HEK293T (cell line): ENCODE measurements at regions not wholly inside any gene's neighbourhood (a gene's known extent, or its start where the extent isn't known, plus 50 kb on each side); places are given as distances from the start of the nearest gene placed in this dataset.

Source experiments
- CTCF ChIA-PET: fragments of 350-600 bp; formaldehyde crosslinking; extraction: SDS; loops from one replicate; lab custom pipeline; 2021; ENCODE audit warnings: antibody characterized with exemption, inconsistent platforms; lab: Yijun Ruan, JAX
- POLR2A ChIA-PET: fragments of 350-600 bp; formaldehyde crosslinking; extraction: SDS; loops from one replicate; lab custom pipeline; 2020; ENCODE audit warnings: antibody characterized with exemption, inconsistent platforms; lab: Yijun Ruan, JAX
- DNase-seq: peaks from one replicate; pipeline ENCODE4 v3.0.0; 2012; ENCODE audit warnings: mixed read lengths; ENCODE audit errors: extremely low spot score
- ARNT ChIP-seq: fragments of 450-650 bp; IDR thresholded peaks from 2 replicates; pipeline ENCODE4 v1.6.1; 2017; ENCODE audit warnings: mild to moderate bottlenecking
- BHLHE40 ChIP-seq: fragments of 450-650 bp; IDR thresholded peaks from 2 replicates; pipeline ENCODE4 v1.6.1; 2016; ENCODE audit warnings: mild to moderate bottlenecking, moderate library complexity, borderline replicate concordance
- CTBP1 ChIP-seq: fragments of 450-650 bp; IDR thresholded peaks from 2 replicates; pipeline ENCODE4 v1.6.1; 2016; ENCODE audit warnings: borderline replicate concordance
- ELF4 ChIP-seq: fragments of 450-650 bp; IDR thresholded peaks from 2 replicates; pipeline ENCODE4 v1.6.1; 2017; ENCODE audit warnings: antibody characterized with exemption
- FOXA1 ChIP-seq: fragments of 450-650 bp; IDR thresholded peaks from 2 replicates; pipeline ENCODE4 v1.6.1; 2016; ENCODE audit warnings: mild to moderate bottlenecking
- FOXK2 ChIP-seq: fragments of 450-650 bp; IDR thresholded peaks from 2 replicates; pipeline ENCODE4 v1.6.1; 2016; ENCODE audit warnings: mild to moderate bottlenecking
- FOXM1 ChIP-seq: fragments of 450-650 bp; IDR thresholded peaks from 2 replicates; pipeline ENCODE4 v1.6.1; 2017; ENCODE audit warnings: mild to moderate bottlenecking, borderline replicate concordance
- HDGF ChIP-seq: fragments of 450-650 bp; IDR thresholded peaks from 2 replicates; pipeline ENCODE4 v1.6.1; 2017; ENCODE audit warnings: antibody characterized with exemption, borderline replicate concordance
- L3MBTL2 ChIP-seq: fragments of 450-650 bp; conservative IDR thresholded peaks from 2 replicates; pipeline ENCODE4 v1.6.1; 2016; ENCODE audit warnings: mild to moderate bottlenecking
- LEF1 ChIP-seq: fragments of 450-650 bp; IDR thresholded peaks from 2 replicates; pipeline ENCODE4 v1.6.1; 2017; ENCODE audit warnings: mild to moderate bottlenecking, borderline replicate concordance
- NFRKB ChIP-seq: fragments of 450-650 bp; IDR thresholded peaks from 2 replicates; pipeline ENCODE4 v1.6.1; 2016; ENCODE audit warnings: mild to moderate bottlenecking, moderate library complexity
- PKNOX1 ChIP-seq: fragments of 450-650 bp; IDR thresholded peaks from 2 replicates; pipeline ENCODE4 v1.6.1; 2016
- SP1 ChIP-seq: fragments of 450-650 bp; IDR thresholded peaks from 2 replicates; pipeline ENCODE4 v1.6.1; 2017
- SUZ12 ChIP-seq: fragments of 450-650 bp; IDR thresholded peaks from 2 replicates; pipeline ENCODE4 v1.6.1; 2016; ENCODE audit warnings: mild to moderate bottlenecking
- TARDBP ChIP-seq: fragments of 450-650 bp; IDR thresholded peaks from 2 replicates; pipeline ENCODE4 v1.6.1; 2016
- ZNF384 ChIP-seq: fragments of 450-650 bp; IDR thresholded peaks from 2 replicates; pipeline ENCODE4 v1.6.1; 2016

DNA sequence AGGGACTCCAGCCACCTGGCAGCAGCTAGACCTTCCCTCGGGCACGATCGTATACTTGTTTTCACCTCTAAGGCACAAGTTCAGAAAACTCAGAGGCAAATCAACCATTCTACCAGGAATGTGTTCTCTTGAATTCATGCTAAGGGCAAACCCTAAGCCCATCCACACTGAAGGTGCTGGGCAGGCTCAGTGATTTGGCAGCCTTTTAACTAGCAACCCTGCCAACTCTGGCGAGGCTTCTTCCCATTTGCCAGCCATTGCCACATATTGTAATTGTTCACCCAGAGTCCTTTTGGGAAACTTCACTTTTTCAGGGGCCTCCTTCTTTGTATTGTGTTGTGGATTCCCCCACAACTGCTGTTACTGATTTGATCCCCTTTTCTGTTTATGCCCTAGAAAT is 298.6 kb upstream of the LDB2 start:
- CTCF ChIA-PET = no interaction called here
- POLR2A ChIA-PET = no interaction called here
- TF ChIP-seq PKNOX1 (no peak), FOXK2 (no peak), L3MBTL2 (no peak), ZNF384 (no peak), SUZ12 (no peak), LEF1 (no peak), TARDBP (no peak), ELF4 (no peak), CTBP1 (no peak), HDGF (no peak), BHLHE40 (no peak), SP1 (no peak), FOXM1 (no peak)
- no peak for DNase-seq

GRCh38 chr4:17195461-17196275 is 297.2 kb upstream of the LDB2 start:
- ChIA-PET CTCF (no interaction called here), POLR2A (no interaction called here)
- TF ChIP-seq L3MBTL2 = no peak
- TF ChIP-seq TARDBP = no peak
- no peak for TF ChIP-seq FOXM1
- TF ChIP-seq BHLHE40 = no peak
- DNase-seq = no peak

GRCh38 chr4:17194586-17194985 is 296.1 kb upstream of the LDB2 start:
- TF ChIP-seq SUZ12 = no peak
- no peak for TF ChIP-seq NFRKB
- TF ChIP-seq FOXA1 = no peak
- TF ChIP-seq FOXK2 = no peak
- TF ChIP-seq LEF1 = no peak
- TF ChIP-seq CTBP1 = no peak
- no peak for TF ChIP-seq FOXM1
- no peak for TF ChIP-seq PKNOX1
- no peak for TF ChIP-seq ZNF384
- no peak for TF ChIP-seq ARNT
- TF ChIP-seq ELF4 = no peak
- TF ChIP-seq TARDBP = no peak
- DNase-seq = no peak
- POLR2A ChIA-PET = no interaction called here
- CTCF ChIA-PET = no interaction called here

DNA sequence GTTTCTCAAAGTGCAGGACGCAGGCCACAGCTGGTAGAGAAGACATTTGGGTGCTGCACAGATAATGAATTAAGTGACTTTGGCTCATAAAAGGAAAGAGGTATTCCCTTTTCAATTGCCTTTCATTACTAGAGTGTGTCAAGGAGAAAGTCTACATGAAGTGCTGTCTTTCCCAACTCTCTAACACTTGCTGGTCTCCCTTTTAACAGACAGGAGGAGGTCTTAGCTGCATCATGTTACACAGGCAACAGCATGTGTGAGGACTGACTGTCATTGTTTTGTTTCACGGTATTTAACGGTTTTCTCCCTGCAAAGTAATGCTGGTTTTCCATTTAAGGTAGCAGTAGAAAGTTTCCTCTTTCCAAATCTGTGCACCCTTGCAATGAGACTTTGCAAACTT is 291.3 kb upstream of the LDB2 start:
- no peak for DNase-seq
- POLR2A ChIA-PET = no interaction called here
- CTCF ChIA-PET = no interaction called here
- TF ChIP-seq FOXM1 = no peak
- no peak for TF ChIP-seq SP1

DNA sequence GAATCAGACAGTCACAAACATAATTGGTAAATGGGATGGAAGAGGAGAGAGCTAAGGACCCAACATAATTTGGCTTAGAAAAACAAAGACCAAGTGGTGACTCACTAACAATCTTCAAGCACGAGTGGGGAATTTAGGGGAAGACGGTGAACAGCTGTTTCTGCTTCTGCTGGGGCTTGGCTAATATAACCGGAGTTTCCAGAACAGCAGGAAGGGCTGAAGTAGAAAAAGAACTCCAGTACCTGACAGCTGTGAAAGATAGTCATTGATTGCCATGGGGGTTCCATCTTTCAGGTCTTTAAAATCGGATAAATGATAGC is 290.9 kb upstream of the LDB2 start:
- no peak for DNase-seq
- CTCF ChIA-PET = no interaction called here

More for the DNA sequence above, 290.9 kb upstream of the LDB2 start:
- no peak for TF ChIP-seq SP1
- no peak for TF ChIP-seq FOXM1
- no peak for TF ChIP-seq PKNOX1
- TF ChIP-seq ELF4 = no peak
- no peak for TF ChIP-seq HDGF
- TF ChIP-seq SUZ12 = no peak
- no peak for TF ChIP-seq FOXA1
- TF ChIP-seq NFRKB = no peak
- TF ChIP-seq ARNT = no peak
- no peak for TF ChIP-seq BHLHE40
- no peak for TF ChIP-seq LEF1
- POLR2A ChIA-PET = no interaction called here
